SK-N-SH treated with all-trans-retinoic acid at 6 μM for 48 hours (cell line): ENCODE measurements at regions not wholly inside any gene's neighbourhood (a gene's known extent, or its start where the extent isn't known, plus 50 kb on each side); places are given as distances from the start of the nearest gene placed in this dataset.

Source experiments
- ATAC-seq: fragments of 200-7000 bp; cut with Tn5 transposase; 3 replicates; pipeline ENCODE4 v1.9.1; 2020; ENCODE audit warnings: mild to moderate bottlenecking, moderate library complexity
- ARNTL ChIP-seq: fragments of 450-650 bp; formaldehyde crosslinking; IDR thresholded peaks from 2 replicates; pipeline ENCODE4 v1.5.0; 2020; ENCODE audit warnings: low read depth, mild to moderate bottlenecking, moderate library complexity, borderline replicate concordance
- BACH2 ChIP-seq: fragments of 250-450 bp; sonication (Bioruptor Pico); IDR thresholded peaks from 2 replicates; pipeline ENCODE4 v1.9.0; 2021; ENCODE audit warnings: mild to moderate bottlenecking, borderline replicate concordance
- CREB5 ChIP-seq: fragments of 250-450 bp; sonication (Bioruptor Pico); IDR thresholded peaks from 2 replicates; pipeline ENCODE4 v1.5.1; 2020; ENCODE audit warnings: low read depth, mild to moderate bottlenecking, moderate library complexity
- CSDC2 ChIP-seq: fragments of 250-450 bp; sonication (Bioruptor Pico); IDR thresholded peaks from 2 replicates; pipeline ENCODE4 v1.5.0; 2020; ENCODE audit warnings: mild to moderate bottlenecking, moderate library complexity
- CSRNP3 ChIP-seq: fragments of 250-450 bp; sonication (Bioruptor Pico); IDR thresholded peaks from 2 replicates; pipeline ENCODE4 v1.5.1; 2021; ENCODE audit warnings: mild to moderate bottlenecking, moderate library complexity
- ESRRG ChIP-seq: fragments of 250-450 bp; sonication (Bioruptor Pico); IDR thresholded peaks from 2 replicates; pipeline ENCODE4 v1.6.1; 2021; ENCODE audit warnings: mild to moderate bottlenecking
- GLIS3 ChIP-seq: fragments of 250-450 bp; sonication (Bioruptor Pico); IDR thresholded peaks from 2 replicates; pipeline ENCODE4 v1.5.0; 2020; ENCODE audit warnings: mild to moderate bottlenecking, moderate library complexity
- ISL1 ChIP-seq: fragments of 250-450 bp; sonication (Bioruptor Pico); IDR thresholded peaks from 2 replicates; pipeline ENCODE4 v2.1.2; 2022; ENCODE audit warnings: mild to moderate bottlenecking, moderate library complexity
- OSR1 ChIP-seq: fragments of 250-450 bp; sonication (Bioruptor Pico); IDR thresholded peaks from 2 replicates; pipeline ENCODE4 v1.8.0; 2022; ENCODE audit warnings: moderate library complexity, mild to moderate bottlenecking, inconsistent platforms
- PATZ1 ChIP-seq: fragments of 250-450 bp; sonication (Bioruptor Pico); IDR thresholded peaks from 2 replicates; pipeline ENCODE4 v1.8.0; 2020; ENCODE audit warnings: mild to moderate bottlenecking, moderate library complexity, borderline replicate concordance
- PPARA ChIP-seq: fragments of 250-450 bp; sonication (Bioruptor Pico); IDR thresholded peaks from 2 replicates; pipeline ENCODE4 v1.5.0; 2020; ENCODE audit warnings: mild to moderate bottlenecking, borderline replicate concordance
- RARB ChIP-seq: fragments of 250-450 bp; sonication (Bioruptor Pico); IDR thresholded peaks from 2 replicates; pipeline ENCODE4 v1.8.0; 2021; ENCODE audit warnings: mild to moderate bottlenecking, moderate library complexity
- SNAI2 ChIP-seq: fragments of 250-450 bp; sonication (Bioruptor Pico); IDR thresholded peaks from 2 replicates; pipeline ENCODE4 v1.5.0; 2020; ENCODE audit warnings: mild to moderate bottlenecking, moderate library complexity
- TCF4 ChIP-seq: fragments of 250-450 bp; sonication (Bioruptor Pico); IDR thresholded peaks from 2 replicates; pipeline ENCODE4 v1.8.0; 2021; ENCODE audit warnings: mild to moderate bottlenecking, moderate library complexity, borderline replicate concordance
- TOX ChIP-seq: fragments of 250-450 bp; sonication (Bioruptor Pico); IDR thresholded peaks from 2 replicates; pipeline ENCODE4 v1.8.0; 2021; ENCODE audit warnings: mild to moderate bottlenecking, moderate library complexity, borderline replicate concordance
- TSHZ2 ChIP-seq: fragments of 250-450 bp; sonication (Bioruptor Pico); IDR thresholded peaks from 2 replicates; pipeline ENCODE4 v1.5.0; 2020; ENCODE audit warnings: mild to moderate bottlenecking, moderate library complexity
- ZC3H10 ChIP-seq: fragments of 250-450 bp; sonication (Bioruptor Pico); IDR thresholded peaks from 2 replicates; pipeline ENCODE4 v1.5.1; 2021; ENCODE audit warnings: mild to moderate bottlenecking, moderate library complexity
- ZFP3 ChIP-seq: fragments of 250-450 bp; sonication (Bioruptor Pico); IDR thresholded peaks from 2 replicates; pipeline ENCODE4 v1.5.0; 2020; ENCODE audit warnings: mild to moderate bottlenecking, moderate library complexity
- ZFP30 ChIP-seq: fragments of 450-650 bp; formaldehyde crosslinking; IDR thresholded peaks from 2 replicates; pipeline ENCODE4 v1.5.0; 2022; ENCODE audit warnings: mild to moderate bottlenecking, moderate library complexity
- ZNF565 ChIP-seq: fragments of 450-650 bp; formaldehyde crosslinking; conservative IDR thresholded peaks from 2 replicates; pipeline ENCODE4 v1.5.0; 2020; ENCODE audit warnings: low read depth, mild to moderate bottlenecking, moderate library complexity
- ZNF70 ChIP-seq: fragments of 450-650 bp; formaldehyde crosslinking; IDR thresholded peaks from 2 replicates; pipeline ENCODE4 v1.5.0; 2020; ENCODE audit warnings: mild to moderate bottlenecking, moderate library complexity
- ZNF8 ChIP-seq: fragments of 450-650 bp; formaldehyde crosslinking; IDR thresholded peaks from 2 replicates; pipeline ENCODE4 v1.5.0; 2020; ENCODE audit warnings: mild to moderate bottlenecking, moderate library complexity

- ATAC-seq = no peak
- TF ChIP-seq PATZ1 (CRISPR knock-in tag) (no peak), CSRNP3 (CRISPR knock-in tag) (no peak), GLIS3 (CRISPR knock-in tag) (no peak)
Measured at GRCh38 chr17:71546419-71546818, 574.4 kb upstream of the SOX9 start.

GRCh38 chr17:71547904-71548303 is 572.9 kb upstream of the SOX9 start:
- ATAC-seq = no peak
- TF ChIP-seq GLIS3 (CRISPR knock-in tag) (no peak), ARNTL (no peak), TOX (CRISPR knock-in tag) (no peak), BACH2 (CRISPR knock-in tag) (no peak), ZNF8 (CRISPR knock-in tag) (no peak), ZFP3 (no peak), ZNF70 (CRISPR knock-in tag) (no peak), ZC3H10 (CRISPR knock-in tag) (no peak), OSR1 (CRISPR knock-in tag) (no peak), CSRNP3 (CRISPR knock-in tag) (no peak), CREB5 (CRISPR knock-in tag) (no peak), PPARA (no peak), ZFP30 (CRISPR knock-in tag) (no peak), TSHZ2 (CRISPR knock-in tag) (no peak), ZNF565 (CRISPR knock-in tag) (no peak), TCF4 (CRISPR knock-in tag) (no peak), ISL1 (CRISPR knock-in tag) (no peak), RARB (CRISPR knock-in tag) (no peak), SNAI2 (CRISPR knock-in tag) (no peak), ESRRG (CRISPR knock-in tag) (no peak)

GRCh38 chr17:71548540-71549190 is 572.2 kb upstream of the SOX9 start:
- peak; percentile 84 for ATAC-seq
- TF ChIP-seq CSDC2 = no peak
- TF ChIP-seq ISL1 (CRISPR knock-in tag) = peak; percentile 29; the same call in 1 of the 2 replicates
